ENCODE measurements at regions not wholly inside any gene's neighbourhood (a gene's known extent, or its start where the extent isn't known, plus 50 kb on each side); places are given as distances from the start of the nearest gene placed in this dataset.

GRCh38 chrX:114210879-114211278, 373.0 kb upstream of the HTR2C start:
- no peaks in the 10 kb centered on the region for H3K79me2 ChIP-seq (ENCODE audit: control insufficient read depth in 1 of 2, insufficient read depth in 2 of 2, low read length in 2 of 2)
- no peak overlapping the region for H4K8ac ChIP-seq (ENCODE audit: extremely low read depth, insufficient read depth, low read length)
- H4K20me1 ChIP-seq (replicated peaks in 1 of 2; ENCODE audit: control insufficient read depth in 1 of 2, insufficient read depth in 2 of 2, low read length in 2 of 2), result no peaks in the 10 kb centered on the region
- CTCF ChIA-PET (ENCODE audit: partially characterized antibody), result interaction anchor here (0.6 kb wide), 1 partner anchor 157 kb away, joined by 3 read pairs; no protein-coding TSS in a partner anchor
- no peak for FAIRE-seq
- H3K18ac ChIP-seq (ENCODE audit: extremely low read depth, low read length), result no peak overlapping the region
- H2AFZ ChIP-seq (ENCODE audit: low read length), result no peak overlapping the region
- 87% methylated on average over 3 of the region's 3 CpGs; no CpG with 5 or more reads in 1 of the 2 experiments for WGBS, 2 experiments (ENCODE audit: extremely low coverage in 1 of 2, insufficient coverage in 1 of 2, insufficient read length in 1 of 2, insufficient replicate concordance in 2 of 2, low coverage in 1 of 2, low lambda C conversion rate in 2 of 2, missing lambda C conversion rate in 1 of 2)
- no peak overlapping the region for H2BK20ac ChIP-seq (ENCODE audit: low read length)
- H3K23ac ChIP-seq (ENCODE audit: insufficient read length), result no peak overlapping the region
- DNase-seq (ENCODE audit: low read depth in 1 of 2, low spot score in 2 of 2), result no peak
- H3K9ac ChIP-seq (replicated peaks in 1 of 4; ENCODE audit: extremely low read depth in 1 of 4, low read depth in 3 of 4, low read length in 3 of 4), result no peak overlapping the region
- no peaks in the 10 kb centered on the region for H3K27me3 ChIP-seq (replicated peaks in 1 of 4; ENCODE audit: control insufficient read depth in 3 of 4, extremely low read depth in 1 of 4, insufficient read depth in 3 of 4, low read length in 3 of 4)
- H3K4me2 ChIP-seq (ENCODE audit: insufficient read depth in 1 of 2, low read depth in 2 of 2, low read length in 2 of 2), result no peak overlapping the region
- H2BK12ac ChIP-seq (ENCODE audit: low read depth, low read length), result no peak overlapping the region
- no peak overlapping the region for H3K27ac ChIP-seq (ENCODE audit: low read depth, low read length)
- no peak overlapping the region for H4K5ac ChIP-seq (ENCODE audit: insufficient read length, low read depth, low read length)
- H2AK5ac ChIP-seq (ENCODE audit: low read depth, low read length), result no peak overlapping the region
- H3K4ac ChIP-seq (replicated peaks; ENCODE audit: insufficient read length, low read depth, low read length), result no peak overlapping the region
- TF ChIP-seq SP4 (IDR thresholded peaks at IDR 0.05; ENCODE audit: low read length), result no peak
- no peak for TF ChIP-seq RXRA (IDR thresholded peaks at IDR 0.05; ENCODE audit: insufficient read depth, low read depth, low read length)
- no peak for TF ChIP-seq CHD2 (IDR thresholded peaks at IDR 0.05; ENCODE audit: low read length)
- no peak for TF ChIP-seq SIN3A (conservative IDR thresholded peaks at IDR 0.05 in 1 of 2, IDR thresholded peaks at IDR 0.05 in 1 of 2; ENCODE audit: low read depth in 1 of 2, low read length in 2 of 2)
- TF ChIP-seq CTCF (IDR thresholded peaks at IDR 0.05; ENCODE audit: control extremely low read depth in 1 of 3, insufficient read depth in 1 of 3, low read depth in 1 of 3, low read length in 3 of 3), result no peak
- TF ChIP-seq CBX5 (IDR thresholded peaks at IDR 0.05; ENCODE audit: low read depth, low read length), result no peak
- no peak for TF ChIP-seq FOSL1 (IDR thresholded peaks at IDR 0.05; ENCODE audit: insufficient read depth, low read depth, low read length)
- TF ChIP-seq SIRT6 (IDR thresholded peaks at IDR 0.05; ENCODE audit: low read length), result no peak
- no peak for TF ChIP-seq YY1 (IDR thresholded peaks at IDR 0.05; ENCODE audit: low read depth, low read length)
- TF ChIP-seq RBBP5 (IDR thresholded peaks at IDR 0.05; ENCODE audit: borderline replicate concordance, low read depth, low read length), result no peak
- no peak for TF ChIP-seq SP2 (IDR thresholded peaks at IDR 0.05; ENCODE audit: low read length)
- H3K9me3 ChIP-seq (ENCODE audit: insufficient read depth in 2 of 2, low read depth in 1 of 2, low read length in 1 of 2), result no peaks in the 10 kb centered on the region
- H2BK15ac ChIP-seq (ENCODE audit: low read length), result no peak overlapping the region
- POLR2A ChIA-PET (ENCODE audit: partially characterized antibody), result no interaction called here
- no peaks in the 10 kb centered on the region for H3K79me1 ChIP-seq (ENCODE audit: low read depth, low read length)
- H3K56ac ChIP-seq (replicated peaks; ENCODE audit: insufficient read length, low read depth, low read length), result no peak overlapping the region
- no peak overlapping the region for H4K91ac ChIP-seq (replicated peaks; ENCODE audit: insufficient read length, low read length)
- H3K36me3 ChIP-seq (ENCODE audit: control insufficient read depth in 2 of 4, insufficient read depth in 4 of 4, low read length in 3 of 4), result no peaks in the 10 kb centered on the region
- H3K23me2 ChIP-seq (ENCODE audit: low read depth, low read length), result no peaks in the 10 kb centered on the region
- no peak overlapping the region for H2BK120ac ChIP-seq (replicated peaks; ENCODE audit: low read depth, low read length)
- no peak overlapping the region for H3K4me3 ChIP-seq (ENCODE audit: extremely low read depth in 1 of 4, insufficient read depth in 2 of 4, low read depth in 3 of 4, low read length in 4 of 4)
- H2BK5ac ChIP-seq (ENCODE audit: low read depth, low read length), result no peak overlapping the region
- H3K14ac ChIP-seq (ENCODE audit: insufficient read length), result no peak overlapping the region
- no peaks in the 10 kb centered on the region for H3K4me1 ChIP-seq (replicated peaks in 1 of 4; ENCODE audit: control insufficient read depth in 3 of 4, insufficient read depth in 4 of 4, low read length in 3 of 4)
